ENCODE measurements at regions not wholly inside any gene's neighbourhood (a gene's known extent, or its start where the extent isn't known, plus 50 kb on each side); places are given as distances from the start of the nearest gene placed in this dataset.

- no peak for DNase-seq (ENCODE audit: low read depth)
- no peak overlapping the region for H3K4me3 ChIP-seq (ENCODE audit: low read depth, low read length)
- TF ChIP-seq CTCF (IDR thresholded peaks at IDR 0.05; ENCODE audit: low read depth, low read length) (no peak), MAX (IDR thresholded peaks at IDR 0.05; ENCODE audit: low read depth, low read length) (no peak), MYC (IDR thresholded peaks at IDR 0.05; ENCODE audit: low read depth, low read length) (no peak)
These were observed 341.0 kb upstream of the RGS6 start for GRCh38 chr14:71591231-71591630.

- peak; percentile 79 for DNase-seq (ENCODE audit: low read depth)
- no peak overlapping the region for H3K4me3 ChIP-seq (ENCODE audit: low read depth, low read length)
- TF ChIP-seq POLR2A (IDR thresholded peaks at IDR 0.05; ENCODE audit: extremely low read depth, insufficient read length) (no peak), MYC (IDR thresholded peaks at IDR 0.05; ENCODE audit: low read depth, low read length) (peak; percentile 54), MAX (IDR thresholded peaks at IDR 0.05; ENCODE audit: low read depth, low read length) (peak; percentile 48; the same call in 1 of the 2 replicates)
These were observed 340.3 kb upstream of the RGS6 start for GRCh38 chr14:71591929-71592328.

- no peak overlapping the region for H3K4me3 ChIP-seq (ENCODE audit: low read depth, low read length)
- TF ChIP-seq CTCF (IDR thresholded peaks at IDR 0.05; ENCODE audit: low read depth, low read length): no peak
- TF ChIP-seq MYC (IDR thresholded peaks at IDR 0.05; ENCODE audit: low read depth, low read length): no peak
- no peak for TF ChIP-seq POLR2A (IDR thresholded peaks at IDR 0.05; ENCODE audit: extremely low read depth, insufficient read length)
- TF ChIP-seq MAX (IDR thresholded peaks at IDR 0.05; ENCODE audit: low read depth, low read length): no peak
- no peak for DNase-seq (ENCODE audit: low read depth)
These were observed 339.9 kb upstream of the RGS6 start for GRCh38 chr14:71592361-71592760.

- no peak for TF ChIP-seq MYC (IDR thresholded peaks at IDR 0.05; ENCODE audit: low read depth, low read length)
- no peak for TF ChIP-seq MAX (IDR thresholded peaks at IDR 0.05; ENCODE audit: low read depth, low read length)
- no peak for TF ChIP-seq POLR2A (IDR thresholded peaks at IDR 0.05; ENCODE audit: extremely low read depth, insufficient read length)
- TF ChIP-seq CTCF (IDR thresholded peaks at IDR 0.05; ENCODE audit: low read depth, low read length): no peak
- H3K4me3 ChIP-seq (ENCODE audit: low read depth, low read length): no peak overlapping the region
- DNase-seq (ENCODE audit: low read depth): no peak
These were observed 338.3 kb upstream of the RGS6 start for GRCh38 chr14:71593966-71594365.

- TF ChIP-seq MAX (IDR thresholded peaks at IDR 0.05; ENCODE audit: low read depth, low read length) (no peak), POLR2A (IDR thresholded peaks at IDR 0.05; ENCODE audit: extremely low read depth, insufficient read length) (no peak), MYC (IDR thresholded peaks at IDR 0.05; ENCODE audit: low read depth, low read length) (no peak), CTCF (IDR thresholded peaks at IDR 0.05; ENCODE audit: low read depth, low read length) (no peak)
- DNase-seq (ENCODE audit: low read depth): no peak
- no peak overlapping the region for H3K4me3 ChIP-seq (ENCODE audit: low read depth, low read length)
These were observed 337.4 kb upstream of the RGS6 start for GRCh38 chr14:71594821-71595220.

GRCh38 chr14:71595441-71595840, 336.8 kb upstream of the RGS6 start:
- no peak for TF ChIP-seq MAX (IDR thresholded peaks at IDR 0.05; ENCODE audit: low read depth, low read length)
- no peak for TF ChIP-seq POLR2A (IDR thresholded peaks at IDR 0.05; ENCODE audit: extremely low read depth, insufficient read length)
- TF ChIP-seq CTCF (IDR thresholded peaks at IDR 0.05; ENCODE audit: low read depth, low read length): no peak
- TF ChIP-seq MYC (IDR thresholded peaks at IDR 0.05; ENCODE audit: low read depth, low read length): no peak

More at GRCh38 chr14:71595441-71595840, 336.8 kb upstream of the RGS6 start:
- no peak for DNase-seq (ENCODE audit: low read depth)
- H3K4me3 ChIP-seq (ENCODE audit: low read depth, low read length): no peak overlapping the region

Data from NB4 (cell line).